Neural progenitor cell (in vitro differentiated cells): ENCODE measurements at regions not wholly inside any gene's neighbourhood (a gene's known extent, or its start where the extent isn't known, plus 50 kb on each side); places are given as distances from the start of the nearest gene placed in this dataset.

Source experiments
- CTCF ChIP-seq: fragments of 200-600 bp; sonication (generic); IDR thresholded peaks from 2 replicates; pipeline ENCODE4 v1.5.1; 2017; ENCODE audit warnings: antibody characterized with exemption, mild to moderate bottlenecking
- EZH2 ChIP-seq: fragments of 200-600 bp; sonication (generic); IDR thresholded peaks from 2 replicates; pipeline ENCODE4 v1.6.1; 2017; ENCODE audit warnings: antibody characterized with exemption, mild to moderate bottlenecking, moderate library complexity
- EZH2phosphoT487 ChIP-seq: fragments of 200-600 bp; sonication (generic); IDR thresholded peaks from 2 replicates; pipeline ENCODE4 v1.6.1; 2017; ENCODE audit warnings: antibody characterized with exemption

- no peak for TF ChIP-seq CTCF
- TF ChIP-seq EZH2: no peak
- TF ChIP-seq EZH2phosphoT487: no peak
Measured at GRCh38 chr7:97450516-97450915, 281.4 kb upstream of the TAC1 start.
